GM19463 (cell line): ENCODE measurements at regions not wholly inside any gene's neighbourhood (a gene's known extent, or its start where the extent isn't known, plus 50 kb on each side); places are given as distances from the start of the nearest gene placed in this dataset.

Source experiments
- ATAC-seq: cut with Tn5 transposase; IDR thresholded peaks from one replicate; pipeline ENCODE4 v1.9.1; 2021; ENCODE audit warnings: mild to moderate bottlenecking, moderate library complexity; ENCODE audit not compliant: unreplicated experiment

- ATAC-seq: peak; percentile 92
These were observed 58.6 kb upstream of the ZC4H2 start, which contains the start of gene ZC3H12B for GRCh38 chrX:65034668-65035445. ZC3H12B (plus strand) TSS chrX:65034826.

- ATAC-seq: no peak
These were observed 58.0 kb upstream of the ZC4H2 start for GRCh38 chrX:65034292-65034667.
